ENCODE measurements at regions not wholly inside any gene's neighbourhood (a gene's known extent, or its start where the extent isn't known, plus 50 kb on each side); places are given as distances from the start of the nearest gene placed in this dataset.

DNA sequence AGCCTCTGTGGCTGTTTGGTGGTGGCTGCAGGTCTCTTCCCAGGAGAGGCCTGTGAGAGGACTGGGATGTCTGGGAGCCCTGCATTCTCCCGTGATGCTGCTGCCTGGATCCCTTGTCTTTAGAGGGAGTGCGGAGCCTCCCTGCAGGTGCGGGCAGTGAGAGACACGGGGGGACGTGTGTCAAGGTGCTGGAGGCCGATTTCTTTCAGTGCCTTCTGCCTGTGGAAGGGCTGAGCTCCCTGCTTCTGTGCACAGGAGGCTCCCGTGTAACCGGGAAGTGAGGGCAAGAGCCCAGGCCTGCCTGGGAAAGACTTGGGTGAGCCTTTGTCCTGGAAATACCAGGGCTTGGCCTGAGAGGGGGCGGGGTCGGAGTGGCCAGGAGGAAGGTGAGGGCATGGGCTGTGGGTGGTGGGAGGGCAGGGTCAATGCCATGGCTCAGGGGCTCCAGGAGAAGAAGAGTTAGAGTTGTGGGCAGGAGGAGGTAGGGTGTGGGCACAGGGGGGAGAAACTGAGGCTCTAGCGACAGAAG lies 372.2 kb downstream of the TMEM121 start:
- no peak for TF ChIP-seq POLR2A (IDR thresholded peaks at IDR 0.05)
- TF ChIP-seq, protein P1, sequence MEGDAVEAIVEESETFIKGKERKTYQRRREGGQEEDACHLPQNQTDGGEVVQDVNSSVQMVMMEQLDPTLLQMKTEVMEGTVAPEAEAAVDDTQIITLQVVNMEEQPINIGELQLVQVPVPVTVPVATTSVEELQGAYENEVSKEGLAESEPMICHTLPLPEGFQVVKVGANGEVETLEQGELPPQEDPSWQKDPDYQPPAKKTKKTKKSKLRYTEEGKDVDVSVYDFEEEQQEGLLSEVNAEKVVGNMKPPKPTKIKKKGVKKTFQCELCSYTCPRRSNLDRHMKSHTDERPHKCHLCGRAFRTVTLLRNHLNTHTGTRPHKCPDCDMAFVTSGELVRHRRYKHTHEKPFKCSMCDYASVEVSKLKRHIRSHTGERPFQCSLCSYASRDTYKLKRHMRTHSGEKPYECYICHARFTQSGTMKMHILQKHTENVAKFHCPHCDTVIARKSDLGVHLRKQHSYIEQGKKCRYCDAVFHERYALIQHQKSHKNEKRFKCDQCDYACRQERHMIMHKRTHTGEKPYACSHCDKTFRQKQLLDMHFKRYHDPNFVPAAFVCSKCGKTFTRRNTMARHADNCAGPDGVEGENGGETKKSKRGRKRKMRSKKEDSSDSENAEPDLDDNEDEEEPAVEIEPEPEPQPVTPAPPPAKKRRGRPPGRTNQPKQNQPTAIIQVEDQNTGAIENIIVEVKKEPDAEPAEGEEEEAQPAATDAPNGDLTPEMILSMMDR (IDR thresholded peaks at IDR 0.05), result no peak
